HG03432 (cell line): ENCODE measurements at regions not wholly inside any gene's neighbourhood (a gene's known extent, or its start where the extent isn't known, plus 50 kb on each side); places are given as distances from the start of the nearest gene placed in this dataset.
"Not testable (repeated sequence)": the region's sequence is repeated elsewhere in the genome, so short reads cannot be mapped to it uniquely, and the experiment has no call there.

Experiments
- ATAC-seq: cut with Tn5 transposase; IDR thresholded peaks from one replicate; pipeline ENCODE4 v1.9.1; 2021; ENCODE audit warnings: mild to moderate bottlenecking, moderate library complexity; ENCODE audit not compliant: unreplicated experiment

DNA sequence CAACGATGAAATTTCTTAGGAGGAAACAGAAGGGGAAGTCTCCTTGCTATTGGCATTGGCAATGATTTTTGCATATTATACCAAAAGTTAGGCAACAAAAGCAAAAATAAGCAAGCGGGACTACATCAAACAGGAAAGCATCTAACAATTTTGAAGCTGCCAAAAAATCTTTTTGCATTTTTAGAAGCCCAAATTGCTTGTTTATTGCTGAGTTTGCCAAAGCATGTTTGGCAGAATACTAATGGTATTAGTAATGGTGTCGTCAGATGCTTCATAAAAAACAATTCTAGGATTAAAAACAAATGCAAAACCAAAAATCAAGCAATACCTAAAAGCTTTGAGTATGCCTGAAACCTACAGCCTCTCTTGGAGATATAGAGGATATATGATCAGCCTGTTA is 80.0 kb downstream of the GALR1 start:
- ATAC-seq, result no peak

DNA sequence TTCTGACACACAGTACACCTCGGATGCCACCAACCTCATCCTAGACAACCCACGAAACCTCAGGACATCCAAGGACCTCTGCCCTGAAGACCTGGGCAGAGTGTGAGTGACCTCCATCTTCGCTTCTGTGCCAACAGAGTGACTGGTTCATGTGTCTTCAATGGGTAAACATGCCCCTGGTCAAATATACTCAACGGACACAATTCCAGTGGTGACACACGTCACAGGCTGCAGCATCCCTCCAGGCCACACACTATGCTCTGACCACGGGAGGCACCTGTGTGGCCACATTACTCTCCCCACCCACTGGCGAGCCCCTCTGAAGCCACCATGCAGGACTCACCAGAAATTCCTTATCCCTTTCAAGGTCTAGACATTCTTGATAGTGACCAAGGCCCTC is 85.2 kb downstream of the GALR1 start:
- no peak for ATAC-seq

DNA sequence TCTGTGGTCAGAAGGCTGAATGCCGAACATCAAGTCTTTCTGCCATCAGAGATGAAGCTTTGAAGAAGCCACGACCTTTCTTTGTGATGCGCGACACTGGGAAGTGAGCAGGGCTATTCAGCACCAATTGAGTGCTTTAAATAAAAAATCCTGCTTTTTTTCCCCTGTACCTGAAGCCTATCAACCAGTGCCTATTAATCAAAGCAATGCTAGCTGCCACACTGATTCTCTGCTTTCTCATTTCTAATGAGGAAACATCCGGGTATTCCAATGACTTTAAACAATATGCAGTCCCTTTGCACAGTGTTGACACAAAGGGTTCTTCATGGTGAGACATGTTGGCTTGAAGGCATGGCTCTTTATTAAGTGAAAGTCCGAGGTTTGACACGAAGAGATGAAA is 88.0 kb downstream of the GALR1 start:
- no peak for ATAC-seq

DNA sequence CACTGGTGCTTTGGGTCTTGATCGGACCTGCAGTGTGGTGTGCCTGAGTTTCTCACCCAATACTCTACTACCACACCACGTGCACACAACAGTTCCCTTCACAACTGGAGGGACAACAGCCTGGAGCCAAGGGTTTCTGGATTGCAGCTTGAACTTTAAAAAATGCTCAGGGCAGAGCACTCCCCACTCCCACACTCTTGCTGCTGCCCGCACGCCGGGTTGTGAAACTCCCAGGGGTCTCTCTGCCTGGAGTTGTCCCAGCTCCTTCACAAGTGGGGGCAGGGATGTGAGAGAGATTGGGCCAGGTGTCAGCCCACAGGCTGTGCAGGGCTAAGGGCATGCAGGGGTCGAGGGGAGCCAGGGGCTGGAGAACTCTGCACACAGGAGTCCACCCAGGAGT is 89.4 kb downstream of the GALR1 start:
- no peak for ATAC-seq

DNA sequence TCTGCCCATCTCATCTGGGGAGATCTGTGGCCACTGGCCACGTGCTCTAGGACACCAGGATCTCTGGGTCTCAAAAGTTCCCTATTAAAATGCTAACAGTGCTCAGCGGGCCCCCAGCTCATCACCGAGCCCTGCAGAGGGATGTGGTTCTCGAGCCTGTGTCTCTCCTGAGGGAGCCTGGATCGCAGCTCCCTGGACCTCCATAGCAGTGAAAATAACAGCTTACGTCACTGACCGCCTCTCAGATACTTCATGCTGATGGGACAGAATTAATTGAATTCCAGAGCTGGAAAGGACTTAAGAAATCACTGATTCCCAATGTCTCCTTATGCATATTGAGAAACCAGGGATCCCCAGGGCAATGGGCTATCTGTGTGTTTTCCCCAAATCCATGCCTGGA is 90.0 kb downstream of the GALR1 start:
- ATAC-seq, result no peak

DNA sequence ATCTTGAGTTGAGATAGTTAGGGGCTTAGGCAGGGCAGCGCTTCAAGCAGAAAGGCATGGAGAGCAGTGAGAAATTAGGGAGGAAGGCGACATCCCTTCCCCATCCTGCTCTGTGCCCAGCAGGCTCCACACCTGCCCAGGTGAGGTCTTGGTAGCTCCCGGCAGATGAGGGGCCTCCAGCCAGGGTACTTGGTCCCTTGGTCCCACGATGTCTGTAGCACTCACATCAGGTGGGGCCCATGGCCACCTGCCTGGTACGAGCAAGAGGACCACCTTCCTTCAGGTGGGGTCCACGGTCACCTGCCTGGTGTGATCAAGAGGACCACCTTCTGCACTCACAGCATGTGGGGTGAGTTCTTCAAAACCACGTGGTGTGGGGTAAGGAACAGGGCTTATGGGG is 91.2 kb downstream of the GALR1 start:
- ATAC-seq, result no peak

DNA sequence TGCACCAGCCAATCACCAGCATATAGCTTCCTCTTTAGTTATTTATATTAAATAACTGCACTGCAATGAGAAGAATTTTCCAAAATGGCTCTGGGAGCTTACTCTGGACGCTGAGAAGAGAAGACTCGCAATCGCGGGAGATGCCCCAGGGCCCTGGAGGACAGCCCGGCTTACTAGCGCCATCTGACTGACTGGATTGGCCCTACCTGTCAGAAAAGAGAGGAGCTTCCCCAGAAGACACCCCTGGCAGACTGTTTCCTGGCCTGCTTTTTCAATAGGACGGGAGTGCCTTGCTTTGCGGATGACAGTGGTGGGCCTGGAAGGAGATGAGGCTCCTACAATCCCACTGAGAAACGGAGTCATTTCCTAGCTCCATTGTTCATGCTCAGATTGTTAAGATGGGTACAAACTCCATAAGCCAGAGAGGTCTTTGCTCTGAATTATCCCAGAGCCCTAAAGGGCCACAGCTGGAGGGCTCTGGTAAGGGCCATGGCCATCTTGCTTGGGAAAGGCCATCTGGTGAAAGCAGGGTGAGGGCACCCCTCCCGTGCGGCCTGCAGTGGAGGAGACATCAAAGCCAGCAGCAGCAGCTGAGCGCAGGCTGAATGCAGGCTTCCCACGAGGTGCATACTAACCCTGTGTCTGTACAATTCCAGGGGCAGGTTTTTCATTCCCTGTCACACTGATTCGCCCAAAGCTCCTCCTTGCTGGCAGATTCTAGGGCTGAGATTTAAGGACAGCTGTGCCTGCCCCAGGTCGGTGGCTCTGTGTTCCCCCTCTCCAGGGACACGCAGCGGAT is 92.1 kb downstream of the GALR1 start:
- no peak for ATAC-seq

DNA sequence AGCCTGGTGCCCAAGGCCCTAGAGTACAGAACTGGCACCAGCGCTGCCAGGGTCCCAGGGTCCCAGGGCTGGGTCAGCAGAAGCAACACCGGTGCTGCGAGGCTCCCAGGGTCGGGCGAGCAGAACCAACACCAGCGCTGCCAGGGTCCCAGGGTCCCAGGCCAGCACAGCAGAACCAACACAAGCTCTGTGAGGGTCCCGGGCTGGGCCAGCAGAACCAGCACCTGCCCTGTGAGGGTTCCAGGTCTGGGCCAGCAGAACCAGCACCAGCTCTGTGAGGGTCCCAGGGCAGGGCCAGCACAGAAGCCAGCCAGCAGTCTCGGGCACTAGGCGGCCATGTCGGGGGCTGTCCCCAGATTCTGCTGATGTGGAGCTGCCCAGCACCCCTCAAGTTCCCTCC is 93.1 kb downstream of the GALR1 start:
- ATAC-seq, result no peak

DNA sequence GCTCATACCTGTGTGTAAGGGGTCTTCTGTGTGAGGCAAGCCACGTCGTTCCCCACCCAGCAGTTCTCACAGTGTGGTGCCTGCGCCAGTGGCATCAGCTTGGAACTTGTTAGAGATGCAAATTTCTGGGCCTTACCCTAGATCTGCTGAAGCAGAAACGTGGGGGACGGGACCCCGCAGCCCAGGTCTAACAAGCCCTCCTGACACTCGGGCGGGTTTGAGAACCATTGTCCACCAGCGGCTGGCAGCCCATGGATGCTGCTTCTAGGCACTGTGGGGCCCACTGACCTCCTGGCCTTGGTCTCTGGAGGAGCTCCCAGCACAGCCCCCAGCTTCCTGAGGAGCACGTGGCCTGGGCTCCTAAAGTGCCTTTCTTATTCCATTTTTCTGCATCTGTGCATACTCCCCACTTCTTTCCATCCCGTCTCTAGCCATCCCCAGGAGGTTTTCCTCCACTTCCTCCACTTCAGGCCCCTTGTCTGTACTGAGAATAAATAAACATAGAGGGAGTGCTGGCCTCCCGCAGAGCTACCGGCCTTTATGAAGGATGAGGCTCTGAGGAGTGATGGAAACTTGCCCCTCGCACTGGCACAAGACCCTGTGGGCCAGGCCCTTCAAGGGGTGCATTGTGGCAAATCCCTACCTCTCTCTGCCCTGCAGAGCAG is 94.3 kb downstream of the GALR1 start:
- no peak for ATAC-seq

DNA sequence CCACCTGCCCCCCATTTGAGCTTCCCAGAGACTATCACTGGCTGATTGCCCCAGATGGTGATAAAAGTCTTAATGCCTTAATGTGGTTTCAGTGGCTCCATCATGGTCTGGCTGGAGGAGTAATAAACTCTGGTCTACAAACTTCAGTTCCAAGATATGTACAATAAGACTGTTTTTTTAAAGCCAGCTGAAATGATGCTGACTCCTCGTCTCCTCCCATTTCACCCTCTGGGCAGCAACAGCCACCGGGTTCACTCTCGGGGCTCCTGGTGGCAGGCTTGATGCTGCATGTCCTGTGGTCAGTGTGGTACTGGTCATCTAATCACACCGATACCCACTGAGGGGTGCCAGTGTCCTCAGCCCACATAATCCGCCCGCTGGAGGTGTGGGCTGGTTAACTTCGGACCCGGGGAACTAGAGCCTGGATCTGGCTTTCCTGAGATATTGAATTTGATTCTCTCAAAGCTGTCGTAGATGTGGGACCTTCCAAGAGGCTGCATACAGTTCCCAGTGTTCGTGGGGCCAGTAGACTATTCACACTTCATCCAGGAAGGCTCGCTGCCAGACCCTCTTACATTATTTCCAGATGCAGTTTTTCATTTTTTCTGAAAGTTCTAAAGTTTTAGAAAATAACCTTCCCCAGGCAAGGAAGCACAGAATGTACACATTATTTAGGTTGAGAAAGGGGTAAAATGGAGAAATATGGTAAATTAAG is 95.3 kb downstream of the GALR1 start:
- no peak for ATAC-seq

DNA sequence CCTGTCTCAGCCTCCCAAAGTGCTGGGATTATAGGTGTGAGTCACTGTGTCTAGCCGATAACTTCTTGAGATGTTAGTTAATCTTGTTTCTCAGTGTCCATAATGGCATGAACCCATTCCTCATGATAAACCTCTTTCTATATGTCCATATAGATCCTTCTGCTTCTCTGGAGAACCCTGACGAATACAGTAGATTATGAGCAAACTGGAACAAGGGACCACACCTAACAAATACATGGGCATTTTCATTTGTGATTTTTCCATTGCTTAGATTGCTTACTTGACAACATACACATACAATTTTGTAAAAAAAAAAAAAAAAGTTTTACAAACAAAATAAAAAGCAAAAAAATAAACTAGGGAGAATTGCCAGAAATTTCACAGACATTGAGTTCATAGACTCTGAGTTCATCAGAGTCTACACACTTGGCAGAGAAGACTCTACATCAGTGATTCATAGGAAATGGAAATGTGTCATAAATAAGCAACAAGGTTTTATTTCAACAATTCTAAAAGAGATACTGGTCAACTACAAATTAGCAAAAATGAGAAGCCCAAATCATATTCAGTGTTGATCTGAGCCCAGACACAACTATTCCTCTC is 96.7 kb downstream of the GALR1 start:
- ATAC-seq, result no peak

DNA sequence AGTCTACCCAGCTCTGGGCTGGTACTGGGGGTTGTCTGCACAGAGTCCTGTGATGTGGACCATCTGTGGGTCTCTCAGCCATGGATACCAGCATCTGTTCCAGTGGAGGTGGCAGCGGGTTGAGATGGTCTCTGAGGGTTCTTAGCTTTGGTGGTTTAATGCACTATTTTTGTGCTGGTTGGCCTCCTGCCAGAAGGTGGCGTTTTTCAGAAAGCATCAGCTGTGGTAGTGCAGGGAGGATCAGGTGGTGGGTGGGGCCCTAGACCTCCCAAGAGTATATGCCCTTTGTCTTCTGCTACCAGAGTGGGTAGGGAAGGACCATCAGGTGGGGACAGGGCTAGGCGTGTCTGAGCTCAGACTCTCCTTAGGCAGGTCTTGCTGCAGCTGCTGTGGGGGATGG is 103.7 kb downstream of the GALR1 start:
- ATAC-seq, result not testable (repeated sequence)

DNA sequence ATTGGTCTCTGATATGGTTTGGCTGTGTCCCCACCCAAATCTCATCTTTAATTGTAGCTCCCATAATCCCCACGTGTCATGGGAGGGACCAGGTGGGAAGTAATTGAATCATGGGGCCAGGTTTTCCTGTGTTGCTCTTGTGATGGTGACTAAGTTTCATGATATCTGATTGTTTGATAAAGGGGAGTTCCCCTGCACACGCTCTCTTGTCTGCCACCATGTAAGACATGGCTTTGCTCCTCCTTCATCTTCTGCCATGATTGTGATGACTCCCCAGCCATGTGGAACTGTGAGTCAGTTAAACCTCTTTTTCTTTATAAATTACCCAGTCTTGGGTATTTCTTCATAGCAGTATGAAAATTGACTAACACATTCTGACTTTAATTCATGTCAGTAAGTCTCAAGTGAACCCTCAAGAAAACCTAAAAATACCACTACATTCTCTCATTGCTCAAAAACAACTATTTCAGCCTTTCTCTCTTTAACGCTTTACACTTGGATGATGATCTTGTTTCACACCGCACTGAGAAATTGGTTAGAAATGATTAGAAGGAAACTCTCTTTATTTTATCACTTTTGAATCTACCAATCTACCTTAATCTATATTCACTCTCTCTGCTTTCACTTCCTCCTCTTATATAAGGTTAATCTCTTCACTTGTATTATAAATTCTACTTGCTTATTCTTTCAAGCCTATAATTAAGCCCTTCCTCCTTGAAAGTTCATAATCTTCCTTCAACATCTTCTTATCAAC is 110.1 kb downstream of the GALR1 start:
- no peak for ATAC-seq

DNA sequence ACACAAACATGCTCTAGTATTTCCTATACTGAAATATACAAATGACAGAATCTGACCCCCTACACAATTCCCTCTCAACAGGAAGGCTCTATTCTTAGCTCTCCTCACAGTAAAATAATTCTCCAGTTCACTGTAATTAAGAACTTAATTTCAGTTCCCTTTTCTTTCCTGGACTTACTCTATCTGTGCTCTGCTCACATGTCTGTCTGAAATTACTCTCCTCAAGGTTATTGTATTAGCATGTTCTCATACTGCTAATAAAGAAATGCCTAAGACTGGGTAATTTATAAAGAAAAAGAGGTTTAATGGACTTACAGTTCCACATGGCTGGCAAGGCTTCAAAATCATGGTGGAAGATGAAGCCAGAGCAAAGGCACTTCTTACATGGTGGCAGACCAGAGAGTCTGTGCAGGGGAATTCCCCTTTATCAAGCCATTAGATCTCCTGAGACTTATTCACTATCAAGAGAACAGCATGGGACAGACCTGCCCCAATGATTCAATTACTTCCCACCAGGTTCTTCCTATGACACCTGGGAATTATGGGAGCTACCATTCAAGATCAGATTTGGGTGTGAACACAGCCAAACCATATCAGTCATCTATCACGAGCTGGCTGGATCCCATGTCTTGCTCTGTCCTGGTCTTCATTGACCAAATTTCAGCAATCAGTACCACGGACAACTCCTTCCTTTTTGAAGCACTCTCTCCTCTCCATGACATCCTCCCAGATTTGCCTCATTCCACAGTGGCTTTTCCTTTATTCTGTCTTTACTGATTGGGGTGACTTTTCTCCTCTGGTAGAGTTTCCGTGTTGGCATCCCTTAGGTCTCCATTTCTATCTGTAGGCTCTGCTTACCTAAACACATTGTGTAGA is 110.9 kb downstream of the GALR1 start:
- ATAC-seq, result no peak

DNA sequence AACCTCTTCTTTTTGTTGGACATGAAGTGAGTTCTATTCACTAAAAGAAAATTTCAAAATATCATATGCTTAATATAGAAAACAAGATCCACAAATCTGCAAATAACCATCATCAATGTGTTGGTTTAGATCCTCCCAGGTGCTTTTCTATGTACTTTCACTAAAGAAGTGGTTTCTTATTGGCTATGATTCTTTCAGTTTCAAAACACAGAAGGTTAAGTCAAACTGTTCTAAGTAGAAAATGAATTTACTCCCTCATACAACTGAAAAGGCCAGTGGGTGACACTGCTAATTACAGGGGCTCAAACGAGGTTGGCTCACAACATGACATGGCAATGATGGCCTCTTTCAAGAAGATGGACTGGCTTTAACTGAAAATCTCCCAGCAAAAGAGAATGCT is 111.7 kb downstream of the GALR1 start:
- no peak for ATAC-seq

DNA sequence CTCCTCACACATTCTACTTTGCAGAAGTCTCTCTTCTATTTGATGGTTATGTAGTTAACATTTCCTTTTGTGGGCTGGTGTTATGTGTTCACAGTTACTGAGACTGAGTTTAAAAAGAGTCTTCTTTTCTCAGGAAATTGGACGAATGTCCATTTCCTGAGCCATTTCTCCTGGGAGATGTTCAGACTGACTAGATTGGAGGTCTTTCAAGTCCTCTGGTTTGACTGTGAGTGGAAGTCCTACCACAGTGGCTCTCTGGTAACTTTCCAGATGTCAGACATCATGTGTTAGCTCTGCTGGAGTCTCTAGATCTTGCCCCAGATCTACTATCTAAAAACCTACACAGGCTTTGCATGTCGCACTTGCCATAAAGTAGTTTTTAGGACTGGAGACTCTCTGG is 116.0 kb downstream of the GALR1 start:
- ATAC-seq, result no peak

DNA sequence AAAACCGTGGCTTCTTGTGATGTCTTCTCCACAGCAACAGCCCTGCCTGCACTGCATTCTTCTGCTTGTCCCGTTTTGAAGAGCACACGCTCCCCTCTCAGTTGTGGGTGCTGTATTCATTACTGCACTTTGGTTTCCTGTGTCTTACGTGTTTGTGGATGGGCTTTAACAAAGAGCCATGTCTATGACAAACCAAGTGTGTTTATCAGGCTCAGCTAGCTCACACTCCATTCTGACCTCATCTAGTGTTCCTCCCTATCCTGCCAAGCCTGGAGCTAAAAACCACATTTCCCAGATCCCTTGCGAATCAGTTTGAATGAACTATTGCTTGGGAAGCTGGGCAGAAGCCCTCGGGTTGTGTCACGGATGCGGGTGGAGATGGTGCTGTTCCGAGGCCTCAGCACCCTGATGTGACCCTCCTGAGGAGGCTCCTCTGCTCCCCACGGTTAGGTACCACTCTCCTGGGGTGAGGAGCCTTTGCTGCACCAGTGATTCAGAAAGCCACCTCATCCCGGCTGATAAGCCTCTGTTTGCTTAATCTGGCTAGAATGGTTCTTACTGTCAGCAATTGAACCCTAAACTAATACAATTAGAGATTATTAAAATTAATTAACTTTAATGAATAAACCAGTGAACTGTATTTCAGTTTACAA is 116.5 kb downstream of the GALR1 start:
- ATAC-seq, result no peak

DNA sequence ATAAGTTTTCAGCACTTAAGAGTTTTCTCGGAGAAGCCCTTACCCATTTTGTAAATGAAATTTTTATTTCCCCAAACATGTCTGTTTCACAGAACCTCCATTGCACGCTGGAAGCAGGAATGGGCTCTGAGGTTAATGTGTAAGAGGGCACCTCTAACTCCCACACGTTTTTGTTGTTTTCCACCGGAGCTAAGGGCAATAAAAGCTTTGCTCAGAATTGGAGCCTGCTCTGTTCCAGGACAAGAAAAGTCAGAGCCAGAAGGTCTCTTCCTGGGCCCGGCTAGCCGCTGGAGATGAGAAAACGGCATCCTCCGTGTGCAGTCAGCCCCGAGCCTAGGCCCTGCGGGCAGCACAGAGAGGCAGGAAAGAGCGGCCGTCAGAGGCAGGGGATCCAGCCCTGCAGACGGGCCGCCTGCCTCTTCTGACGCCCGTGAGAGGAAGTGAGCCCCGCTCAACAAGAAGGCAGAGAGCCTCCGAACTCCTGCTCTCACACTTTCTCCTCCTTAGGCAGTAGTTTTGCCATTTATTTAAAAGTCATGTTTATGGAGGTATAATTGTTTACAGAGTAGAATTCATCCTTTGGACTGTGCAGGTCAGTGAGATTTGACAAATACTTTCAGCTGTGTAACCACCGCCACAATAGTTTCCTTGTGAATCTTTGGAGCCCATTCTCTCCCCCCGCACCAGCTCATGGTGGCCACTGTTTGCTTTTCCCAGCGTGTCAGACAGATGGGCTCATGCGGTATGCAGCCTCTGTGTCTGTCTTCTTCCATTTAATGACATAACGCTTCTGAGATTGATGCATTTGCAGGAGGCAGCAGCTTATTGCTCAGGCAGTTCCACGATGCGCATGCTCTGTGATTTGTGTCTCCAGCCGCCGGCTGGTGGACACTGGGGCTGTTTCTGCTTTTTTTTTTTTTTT is 117.3 kb downstream of the GALR1 start:
- no peak for ATAC-seq
